Activated T-helper 17 cell treated with anti-CD3 and anti-CD28 coated beads, Interleukin-2, amount 50 U/mL, for 72 hours (primary cell): ENCODE measurements at regions not wholly inside any gene's neighbourhood (a gene's known extent, or its start where the extent isn't known, plus 50 kb on each side); places are given as distances from the start of the nearest gene placed in this dataset.
"Not testable (repeated sequence)": the region's sequence is repeated elsewhere in the genome, so short reads cannot be mapped to it uniquely, and the experiment has no call there.

Source experiments
- ATAC-seq: fragments of 150-1000 bp; cut with Tn5 transposase; replicated peaks from 2 replicates; pipeline ENCODE4 v1.10.0; 2021; ENCODE audit warnings: mild to moderate bottlenecking, moderate library complexity
- H3K27ac Mint-ChIP-seq: one replicate; pipeline ENCODE4 v1.8.0; 2022; ENCODE audit warnings: mixed read lengths
- H3K27me3 Mint-ChIP-seq: one replicate; pipeline ENCODE4 v1.8.0; 2022; ENCODE audit warnings: mixed read lengths
- H3K36me3 Mint-ChIP-seq: one replicate; pipeline ENCODE4 v1.8.0; 2022; ENCODE audit warnings: low read depth, mild to moderate bottlenecking, mixed read lengths
- H3K4me1 Mint-ChIP-seq: one replicate; pipeline ENCODE4 v1.8.0; 2022; ENCODE audit warnings: mixed read lengths
- H3K4me3 Mint-ChIP-seq: one replicate; pipeline ENCODE4 v1.8.0; 2022; ENCODE audit warnings: mild to moderate bottlenecking, mixed read lengths
- H3K9me3 Mint-ChIP-seq: one replicate; pipeline ENCODE4 v1.8.0; 2022; ENCODE audit warnings: mixed read lengths

- H3K9me3 Mint-ChIP-seq, H3K4me3 Mint-ChIP-seq, H3K27ac Mint-ChIP-seq, ATAC-seq, H3K4me1 Mint-ChIP-seq, H3K36me3 Mint-ChIP-seq: not testable (repeated sequence)
- peaks cover 32% of the 10 kb centered on the region for H3K27me3 Mint-ChIP-seq
Observed at GRCh38 chr3:170800275-170800674, 69.7 kb downstream of the RPL22L1 start.

GRCh38 chr3:170799009-170799408 is 71.0 kb downstream of the RPL22L1 start:
- no peak overlapping the region for H3K4me3 Mint-ChIP-seq
- H3K27me3 Mint-ChIP-seq = peaks cover 25% of the 10 kb centered on the region
- no peak overlapping the region for H3K27ac Mint-ChIP-seq
- H3K36me3 Mint-ChIP-seq = no peaks in the 10 kb centered on the region
- H3K9me3 Mint-ChIP-seq = no peaks in the 10 kb centered on the region
- H3K4me1 Mint-ChIP-seq = no peaks in the 10 kb centered on the region
- ATAC-seq = no peak

- Mint-ChIP-seq H3K9me3 (no peaks in the 10 kb centered on the region), H3K4me1 (no peaks in the 10 kb centered on the region), H3K27ac (no peak overlapping the region), H3K36me3 (no peaks in the 10 kb centered on the region), H3K4me3 (no peak overlapping the region), H3K27me3 (peaks cover 19% of the 10 kb centered on the region)
- ATAC-seq = no peak
Observed at GRCh38 chr3:170797685-170798084, 72.3 kb downstream of the RPL22L1 start.

- Mint-ChIP-seq H3K9me3 (no peaks in the 10 kb centered on the region), H3K4me3 (no peak overlapping the region), H3K27me3 (no peaks in the 10 kb centered on the region), H3K27ac (no peak overlapping the region), H3K36me3 (no peaks in the 10 kb centered on the region), H3K4me1 (no peaks in the 10 kb centered on the region)
- no peak for ATAC-seq
Observed at GRCh38 chr3:170792471-170792870, 77.5 kb downstream of the RPL22L1 start.

- no peak overlapping the region for H3K27ac Mint-ChIP-seq
- H3K27me3 Mint-ChIP-seq = peaks cover 3% of the 10 kb centered on the region
- no peaks in the 10 kb centered on the region for H3K4me1 Mint-ChIP-seq
- H3K4me3 Mint-ChIP-seq = no peak overlapping the region
- ATAC-seq = no peak
- no peaks in the 10 kb centered on the region for H3K9me3 Mint-ChIP-seq
- H3K36me3 Mint-ChIP-seq = no peaks in the 10 kb centered on the region
Observed at GRCh38 chr3:170790647-170791046, 79.3 kb downstream of the RPL22L1 start.

GRCh38 chr3:170787464-170787863 is 82.5 kb downstream of the RPL22L1 start:
- Mint-ChIP-seq H3K27ac (no peak overlapping the region), H3K27me3 (peaks cover 30% of the 10 kb centered on the region), H3K4me1 (no peaks in the 10 kb centered on the region), H3K9me3 (no peaks in the 10 kb centered on the region), H3K36me3 (no peaks in the 10 kb centered on the region), H3K4me3 (no peak overlapping the region)
- ATAC-seq = no peak

GRCh38 chr3:170785454-170785853 is 84.5 kb downstream of the RPL22L1 start:
- H3K27me3 Mint-ChIP-seq = peaks cover 39% of the 10 kb centered on the region
- ATAC-seq = no peak
- H3K9me3 Mint-ChIP-seq = no peaks in the 10 kb centered on the region
- no peaks in the 10 kb centered on the region for H3K4me1 Mint-ChIP-seq
- H3K36me3 Mint-ChIP-seq = no peaks in the 10 kb centered on the region
- no peak overlapping the region for H3K4me3 Mint-ChIP-seq
- H3K27ac Mint-ChIP-seq = no peak overlapping the region

GRCh38 chr3:170784406-170784805 is 85.6 kb downstream of the RPL22L1 start:
- Mint-ChIP-seq H3K4me3 (no peak overlapping the region), H3K9me3 (no peaks in the 10 kb centered on the region), H3K36me3 (no peaks in the 10 kb centered on the region), H3K4me1 (no peaks in the 10 kb centered on the region), H3K27me3 (peaks cover 39% of the 10 kb centered on the region), H3K27ac (no peak overlapping the region)
- no peak for ATAC-seq

GRCh38 chr3:170780955-170781354 is 89.0 kb downstream of the RPL22L1 start:
- ATAC-seq = no peak
- no peaks in the 10 kb centered on the region for H3K4me1 Mint-ChIP-seq

GRCh38 chr3:170780471-170780870 is 89.5 kb downstream of the RPL22L1 start:
- Mint-ChIP-seq H3K9me3 (peaks cover 4% of the 10 kb centered on the region), H3K4me1 (no peaks in the 10 kb centered on the region), H3K36me3 (no peaks in the 10 kb centered on the region), H3K4me3 (no peak overlapping the region), H3K27me3 (peaks cover 49% of the 10 kb centered on the region), H3K27ac (no peak overlapping the region)
- ATAC-seq = no peak

More at GRCh38 chr3:170780955-170781354, 89.0 kb downstream of the RPL22L1 start:
- Mint-ChIP-seq H3K9me3 (peaks cover 4% of the 10 kb centered on the region), H3K27ac (no peak overlapping the region), H3K4me3 (no peak overlapping the region), H3K36me3 (no peaks in the 10 kb centered on the region), H3K27me3 (peaks cover 53% of the 10 kb centered on the region)

- H3K4me1 Mint-ChIP-seq = no peaks in the 10 kb centered on the region
- no peak overlapping the region for H3K27ac Mint-ChIP-seq
- ATAC-seq = no peak
- peaks cover 34% of the 10 kb centered on the region for H3K27me3 Mint-ChIP-seq
- no peaks in the 10 kb centered on the region for H3K36me3 Mint-ChIP-seq
- H3K4me3 Mint-ChIP-seq = no peak overlapping the region
- peaks cover 4% of the 10 kb centered on the region for H3K9me3 Mint-ChIP-seq
Observed at GRCh38 chr3:170778240-170779217, 91.5 kb downstream of the RPL22L1 start.

- ATAC-seq = no peak
- Mint-ChIP-seq H3K9me3 (peaks cover 4% of the 10 kb centered on the region), H3K4me3 (no peak overlapping the region), H3K27ac (no peak overlapping the region), H3K4me1 (no peaks in the 10 kb centered on the region), H3K27me3 (peaks cover 25% of the 10 kb centered on the region), H3K36me3 (no peaks in the 10 kb centered on the region)
Observed at GRCh38 chr3:170777564-170777926, 92.5 kb downstream of the RPL22L1 start.

GRCh38 chr3:170776887-170777563 is 93.0 kb downstream of the RPL22L1 start:
- Mint-ChIP-seq H3K9me3 (peaks cover 4% of the 10 kb centered on the region), H3K4me3 (no peak overlapping the region), H3K27me3 (peaks cover 23% of the 10 kb centered on the region), H3K27ac (no peak overlapping the region), H3K36me3 (no peaks in the 10 kb centered on the region), H3K4me1 (no peaks in the 10 kb centered on the region)
- no peak for ATAC-seq

GRCh38 chr3:170773682-170774425 is 96.1 kb downstream of the RPL22L1 start:
- no peak for ATAC-seq
- Mint-ChIP-seq H3K36me3 (no peaks in the 10 kb centered on the region), H3K9me3 (peaks cover 4% of the 10 kb centered on the region), H3K4me1 (no peaks in the 10 kb centered on the region), H3K4me3 (no peak overlapping the region), H3K27me3 (peaks cover 18% of the 10 kb centered on the region), H3K27ac (no peak overlapping the region)
